Heart right ventricle (tissue), 16 donors: ENCODE measurements at regions not wholly inside any gene's neighbourhood (a gene's known extent, or its start where the extent isn't known, plus 50 kb on each side); places are given as distances from the start of the nearest gene placed in this dataset.

ENCODE experiments used
- ATAC-seq, 8 donors: fragments of 200-7000 bp; cut with Tn5 transposase; one replicate each; pipeline ENCODE4 v1.9.1; 2020; ENCODE audit warnings: mild to moderate bottlenecking in 8 of 8, moderate library complexity in 8 of 8, moderate number of reproducible peaks in 1 of 8
- DNase-seq, 2 donors: peaks; one replicate each; pipeline ENCODE4 v3.0.0-alpha.2; 2020
- H3K27ac ChIP-seq, 10 donors: fragments of 200-600 bp; sonication (generic) in 2 of 10; one replicate each; pipeline versions ENCODE4 v1.5.0 to v1.8.0; 2020 to 2022; ENCODE audit warnings: mild to moderate bottlenecking in 3 of 10
- H3K27me3 ChIP-seq, 7 donors: fragments of 200-600 bp; one replicate each; pipeline ENCODE4 v1.8.0; 2021 to 2022; ENCODE audit warnings: mild to moderate bottlenecking in 2 of 7
- H3K36me3 ChIP-seq, 9 donors: fragments of 200-600 bp; sonication (generic) in 1 of 9; one replicate each; pipeline versions ENCODE4 v1.5.0 to v1.8.0; 2020 to 2022; ENCODE audit warnings: mild to moderate bottlenecking in 2 of 9
- H3K4me1 ChIP-seq, 9 donors: fragments of 200-600 bp; sonication (generic) in 1 of 9; one replicate each; pipeline versions ENCODE4 v1.5.0 to v1.8.0; 2020 to 2022; ENCODE audit warnings: mild to moderate bottlenecking in 4 of 9
- H3K4me3 ChIP-seq, 10 donors: fragments of 200-600 bp; sonication (generic) in 2 of 10; one replicate each; pipeline versions ENCODE4 v1.5.0 to v1.8.0; 2020 to 2022; ENCODE audit warnings: mild to moderate bottlenecking in 7 of 10, moderate library complexity in 2 of 10
- H3K9me3 ChIP-seq, 11 donors: fragments of 200-600 bp in 10 of 11; sonication (generic) in 2 of 11; one replicate each; pipeline versions ENCODE4 v1.5.0 to v1.8.0; 2013 to 2022; ENCODE audit warnings: mild to moderate bottlenecking in 2 of 11, control low read depth in 1 of 11, moderate library complexity in 1 of 11
- WGBS, 2 donors: extraction: QIAGEN DNeasy Blood & Tissue Kit; methylation state at CpG; one replicate each; pipeline ENCODE4 v1.1.7; 2013; ENCODE audit warnings: inconsistent platforms in 1 of 2; 5-methylcytosine and 5-hydroxymethylcytosine counted together
- intact Hi-C, 10 donors: fragments of 100-400 bp; cut with DNase I; formaldehyde crosslinking; loops; one replicate each; pipeline versions ENCODE4 v1.11.1 to v1.14.2; 2022
- TF ChIP-seq, protein P1 (sequence below), 9 donors: fragments of 200-600 bp; sonication (generic) in 2 of 9; IDR thresholded peaks; one replicate each; pipeline versions ENCODE4 v1.5.0 to v1.8.0; 2021 to 2022; ENCODE audit warnings: antibody characterized with exemption in 9 of 9, mild to moderate bottlenecking in 5 of 9, moderate library complexity in 1 of 9
- donor health status: Arrhythmogenic right ventricular cardiomyopathy.
- donor health status: ischemic (EF 13 %, LVEDD 7.1; RV severe dilation, severe dysfunction).
- donor health status: healthy with polysubstance abuse.
- donor health status: DM: no; HTN: yes; CAD: no.
- donor health status: DM: no; HTN: no; CAD: no.
- donor health status: ischemic (EF 25% LVEDD 6.9; RV normal size, moderate dysfunction).
- donor health status: ischemic (EF 25% LVEDD 5.7; RV mildly dilated, moderate dysfunction).
- donor health status: healthy.
- donor health status: DM: yes; HTN: yes; CAD: no.
- donor health status: Ischemic cardiomyopathy.
- donor health status: ischemic (EF 35%, LVEDD 5.7; RV mildly dilated, moderate dysfunction).
- donor health status: nonischemic (EF 11% LVEDD 7.7; RV severe dilation, severe dysfunction).
- donor health status: DM: yes; HTN: yes; CAD: no.
- donor health status: PGD.
- donor health status: ischemic (EF 29% LVEDD 5.4; RV normal size, mild dysfunction).
- donor health status: nonischemic (EF 23%, LVEDD 6.1; RV moderate dilation, normal function).

- 57 to 89% methylated on average over 1 of the region's 1 CpG for WGBS, 2 donors
- Histone ChIP-seq H3K4me1 (peaks cover 0 to 9% (median 0%) of the 10 kb centered on the region in 9 donors), H3K9me3 (peaks cover 0 to 8% (median 0%) of the 10 kb centered on the region in 11 donors), H3K27ac (no peak overlapping the region), H3K36me3 (no peaks in the 10 kb centered on the region), H3K27me3 (no peaks in the 10 kb centered on the region), H3K4me3 (no peak overlapping the region)
- intact Hi-C loops: no loop called here
- ATAC-seq (no peak), DNase-seq (no peak)
- TF ChIP-seq, protein P1, sequence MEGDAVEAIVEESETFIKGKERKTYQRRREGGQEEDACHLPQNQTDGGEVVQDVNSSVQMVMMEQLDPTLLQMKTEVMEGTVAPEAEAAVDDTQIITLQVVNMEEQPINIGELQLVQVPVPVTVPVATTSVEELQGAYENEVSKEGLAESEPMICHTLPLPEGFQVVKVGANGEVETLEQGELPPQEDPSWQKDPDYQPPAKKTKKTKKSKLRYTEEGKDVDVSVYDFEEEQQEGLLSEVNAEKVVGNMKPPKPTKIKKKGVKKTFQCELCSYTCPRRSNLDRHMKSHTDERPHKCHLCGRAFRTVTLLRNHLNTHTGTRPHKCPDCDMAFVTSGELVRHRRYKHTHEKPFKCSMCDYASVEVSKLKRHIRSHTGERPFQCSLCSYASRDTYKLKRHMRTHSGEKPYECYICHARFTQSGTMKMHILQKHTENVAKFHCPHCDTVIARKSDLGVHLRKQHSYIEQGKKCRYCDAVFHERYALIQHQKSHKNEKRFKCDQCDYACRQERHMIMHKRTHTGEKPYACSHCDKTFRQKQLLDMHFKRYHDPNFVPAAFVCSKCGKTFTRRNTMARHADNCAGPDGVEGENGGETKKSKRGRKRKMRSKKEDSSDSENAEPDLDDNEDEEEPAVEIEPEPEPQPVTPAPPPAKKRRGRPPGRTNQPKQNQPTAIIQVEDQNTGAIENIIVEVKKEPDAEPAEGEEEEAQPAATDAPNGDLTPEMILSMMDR (IDR thresholded peaks at IDR 0.05): no peak
These were observed 298.7 kb upstream of the ACVR2A start for GRCh38 chr2:147546109-147546508.

DNA sequence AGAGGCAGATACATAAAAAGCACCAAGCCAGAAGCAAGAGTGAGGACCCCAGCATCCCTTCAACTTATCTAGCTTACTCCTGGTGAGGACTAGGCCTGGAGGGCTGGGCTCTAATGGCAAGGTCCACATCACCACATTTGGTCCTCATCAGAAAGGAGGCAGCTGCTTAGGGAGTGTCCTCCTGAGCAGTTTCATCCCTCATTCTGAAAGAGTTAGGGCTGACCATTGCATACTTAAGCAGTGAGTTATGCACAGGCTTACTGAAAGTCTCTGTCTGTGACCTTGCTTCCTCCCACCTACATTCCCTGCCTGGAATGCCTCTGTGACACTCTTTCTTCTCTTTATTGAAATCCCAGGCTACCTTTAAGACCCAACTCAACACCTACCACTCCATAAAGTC is 301.8 kb upstream of the ACVR2A start:
- TF ChIP-seq, protein P1 (IDR thresholded peaks at IDR 0.05): no peak
- DNase-seq: no peak
- no peak for ATAC-seq
- intact Hi-C loops: no loop called here
- H3K27ac ChIP-seq: no peak overlapping the region
- no peak overlapping the region for H3K4me3 ChIP-seq
- peaks cover 0 to 8% (median 0%) of the 10 kb centered on the region in 11 donors for H3K9me3 ChIP-seq
- H3K4me1 ChIP-seq: peaks cover 0 to 11% (median 0%) of the 10 kb centered on the region in 9 donors
- H3K36me3 ChIP-seq: no peaks in the 10 kb centered on the region
- no peaks in the 10 kb centered on the region for H3K27me3 ChIP-seq

DNA sequence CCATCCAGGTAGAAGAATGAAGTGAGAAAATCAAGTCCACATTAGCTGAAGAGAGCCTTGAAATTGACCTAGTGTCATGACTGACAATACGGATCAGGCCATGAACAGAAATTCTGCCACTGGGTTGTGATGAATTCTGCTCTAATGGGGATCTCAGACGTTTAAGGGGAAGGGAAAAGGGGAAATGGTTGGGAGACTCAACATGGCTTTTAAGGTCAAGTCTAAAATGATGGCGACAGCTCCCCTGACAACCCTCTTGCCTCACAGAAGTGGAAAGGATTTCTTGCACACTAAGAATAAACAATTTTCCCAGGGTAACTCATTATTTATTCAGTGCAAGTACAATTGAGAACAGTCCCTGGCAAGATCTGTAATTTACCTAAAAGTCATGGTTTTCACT is 302.5 kb upstream of the ACVR2A start:
- DNase-seq (no peak), ATAC-seq (no peak)
- 80 to 91% methylated on average over 3 of the region's 3 CpGs for WGBS, 2 donors
- H3K27ac ChIP-seq: no peak overlapping the region
- H3K9me3 ChIP-seq: peaks cover 0 to 8% (median 0%) of the 10 kb centered on the region in 11 donors
- no peaks in the 10 kb centered on the region for H3K27me3 ChIP-seq
- no peaks in the 10 kb centered on the region for H3K36me3 ChIP-seq
- H3K4me3 ChIP-seq: no peak overlapping the region
- TF ChIP-seq, protein P1 (IDR thresholded peaks at IDR 0.05): no peak
- peaks cover 0 to 11% (median 0%) of the 10 kb centered on the region in 9 donors for H3K4me1 ChIP-seq
- intact Hi-C loops: no loop called here

GRCh38 chr2:147541314-147541713 is 303.5 kb upstream of the ACVR2A start:
- intact Hi-C loops: no loop called here
- Histone ChIP-seq H3K9me3 (peaks cover 0 to 8% (median 0%) of the 10 kb centered on the region in 11 donors), H3K36me3 (no peaks in the 10 kb centered on the region), H3K4me1 (peaks cover 0 to 11% (median 0%) of the 10 kb centered on the region in 9 donors), H3K27me3 (no peaks in the 10 kb centered on the region), H3K4me3 (no peak overlapping the region), H3K27ac (no peak overlapping the region)
- WGBS, 2 donors: 74 to 86% methylated on average over 1 of the region's 1 CpG
- ATAC-seq (no peak), DNase-seq (no peak)
- TF ChIP-seq, protein P1 (IDR thresholded peaks at IDR 0.05): no peak
